MCF 10A (cell line): ENCODE measurements at regions not wholly inside any gene's neighbourhood (a gene's known extent, or its start where the extent isn't known, plus 50 kb on each side); places are given as distances from the start of the nearest gene placed in this dataset.

Source experiments
- BruUV-seq: library from RNA; stranded (reverse); fragments of 400-500 nt; replicated peaks from 2 replicates; lab custom pipeline; 2021; lab: Mats Ljungman, UMichigan
- CTCF ChIA-PET: fragments of 300-600 bp; sonication (Branson Sonifier 250); formaldehyde crosslinking; extraction: SDS; loops from one replicate; lab custom pipeline; 2021; ENCODE audit warnings: antibody characterized with exemption, inconsistent platforms; lab: Yijun Ruan, JAX
- POLR2A ChIA-PET: fragments of 300-600, 350-650 bp; sonication (Branson Sonifier 250); formaldehyde crosslinking; extraction: SDS; loops from one replicate; lab custom pipeline; 2020; ENCODE audit warnings: antibody characterized with exemption, inconsistent platforms; lab: Yijun Ruan, JAX
- DNase-seq: peaks from one replicate; pipeline ENCODE4 v3.0.0-alpha.2; 2018; ENCODE audit not compliant: unreplicated experiment
- H3K27ac Mint-ChIP-seq: one replicate; pipeline ENCODE4 v1.8.0; 2022; ENCODE audit warnings: mild to moderate bottlenecking, low read depth, mixed read lengths; ENCODE audit not compliant: unreplicated experiment
- H3K27me3 Mint-ChIP-seq: one replicate; pipeline ENCODE4 v1.8.0; 2022; ENCODE audit warnings: mixed read lengths; ENCODE audit not compliant: insufficient read depth, unreplicated experiment
- H3K36me3 Mint-ChIP-seq: one replicate; pipeline ENCODE4 v1.8.0; 2022; ENCODE audit warnings: mild to moderate bottlenecking, moderate library complexity, mixed read lengths; ENCODE audit not compliant: insufficient read depth, unreplicated experiment
- H3K4me1 Mint-ChIP-seq: one replicate; pipeline ENCODE4 v1.8.0; 2022; ENCODE audit warnings: mixed read lengths; ENCODE audit not compliant: insufficient read depth, unreplicated experiment
- H3K4me3 Mint-ChIP-seq: one replicate; pipeline ENCODE4 v1.8.0; 2022; ENCODE audit warnings: mild to moderate bottlenecking, moderate library complexity, mixed read lengths; ENCODE audit not compliant: unreplicated experiment
- H3K9me3 Mint-ChIP-seq: one replicate; pipeline ENCODE4 v1.8.0; 2022; ENCODE audit warnings: mixed read lengths; ENCODE audit not compliant: unreplicated experiment
- CTCF ChIP-seq: fragments of 200-600 bp; IDR thresholded peaks from one replicate; pipeline ENCODE4 v1.8.0; 2022; ENCODE audit warnings: antibody characterized with exemption, mild to moderate bottlenecking; ENCODE audit not compliant: unreplicated experiment
- intact Hi-C: fragments of 100-400 bp; cut with micrococcal nuclease; formaldehyde crosslinking; loops from 2 replicates; pipeline ENCODE4 v1.14.1; 2022

- H3K36me3 Mint-ChIP-seq, result no peaks in the 10 kb centered on the region
- ChIA-PET POLR2A (no interaction called here), CTCF (no interaction called here)
- TF ChIP-seq CTCF, result peak; percentile 13
- intact Hi-C loops, result no loop called here
- no peaks in the 10 kb centered on the region for H3K27me3 Mint-ChIP-seq
- no peak overlapping the region for H3K4me3 Mint-ChIP-seq
- H3K27ac Mint-ChIP-seq, result no peak overlapping the region
- no peaks in the 10 kb centered on the region for H3K9me3 Mint-ChIP-seq
- no TSS peak for BruUV-seq
- no peak for DNase-seq
- H3K4me1 Mint-ChIP-seq, result no peaks in the 10 kb centered on the region
Measured at GRCh38 chr4:123580981-123581664, 184.5 kb downstream of the SPRY1 start.

GRCh38 chr4:123581802-123582201, 185.2 kb downstream of the SPRY1 start:
- Mint-ChIP-seq H3K4me1 (no peaks in the 10 kb centered on the region), H3K27ac (no peak overlapping the region), H3K36me3 (no peaks in the 10 kb centered on the region), H3K9me3 (no peaks in the 10 kb centered on the region), H3K27me3 (no peaks in the 10 kb centered on the region), H3K4me3 (no peak overlapping the region)
- intact Hi-C loops, result no loop called here
- BruUV-seq, result no TSS peak
- no peak for DNase-seq
- no peak for TF ChIP-seq CTCF
- ChIA-PET POLR2A (no interaction called here), CTCF (interaction anchor here (0.6 to 1.3 kb wide), 2 partner anchors 17 to 80 kb away, joined by 3 read pairs; no protein-coding TSS in a partner anchor)

GRCh38 chr4:123583043-123583442, 186.4 kb downstream of the SPRY1 start:
- no peak overlapping the region for H3K4me3 Mint-ChIP-seq
- no peak for DNase-seq
- H3K9me3 Mint-ChIP-seq, result no peaks in the 10 kb centered on the region
- no peaks in the 10 kb centered on the region for H3K27me3 Mint-ChIP-seq
- no peak for TF ChIP-seq CTCF
- H3K4me1 Mint-ChIP-seq, result peaks cover 10% of the 10 kb centered on the region
- H3K36me3 Mint-ChIP-seq, result no peaks in the 10 kb centered on the region
- no peak overlapping the region for H3K27ac Mint-ChIP-seq
- no TSS peak for BruUV-seq
- POLR2A ChIA-PET, result interaction anchor here (0.7 kb wide), 1 partner anchor 186 kb away, joined by 3 read pairs; the partner anchor contains the start of gene SPRY1
- intact Hi-C loops, result no loop called here
- CTCF ChIA-PET, result interaction anchor here (0.6 to 1.7 kb wide), 4 partner anchors 14 to 152 kb away, joined by 3 to 4 read pairs (median 4); no protein-coding TSS in a partner anchor

- intact Hi-C loops, result no loop called here
- POLR2A ChIA-PET, result no interaction called here
- H3K9me3 Mint-ChIP-seq, result no peaks in the 10 kb centered on the region
Measured at GRCh38 chr4:123585111-123585510, 188.5 kb downstream of the SPRY1 start.

More at GRCh38 chr4:123585111-123585510, 188.5 kb downstream of the SPRY1 start:
- no peak for TF ChIP-seq CTCF
- no peaks in the 10 kb centered on the region for H3K36me3 Mint-ChIP-seq
- DNase-seq, result no peak
- H3K4me3 Mint-ChIP-seq, result no peak overlapping the region
- BruUV-seq, result no TSS peak
- H3K4me1 Mint-ChIP-seq, result peaks cover 14% of the 10 kb centered on the region
- CTCF ChIA-PET, result interaction anchor here (1.0 kb wide), 1 partner anchor 29 kb away, joined by 4 read pairs; no protein-coding TSS in a partner anchor
- H3K27me3 Mint-ChIP-seq, result no peaks in the 10 kb centered on the region
- H3K27ac Mint-ChIP-seq, result no peak overlapping the region
